Kidney epithelial cell (primary cell): ENCODE measurements at regions not wholly inside any gene's neighbourhood (a gene's known extent, or its start where the extent isn't known, plus 50 kb on each side); places are given as distances from the start of the nearest gene placed in this dataset.

Experiments used
- DNase-seq: peaks from one replicate; pipeline ENCODE4 v3.0.0-alpha.2; 2010; ENCODE audit warnings: low read depth
- H3K27me3 ChIP-seq: 2 replicates; pipeline ENCODE4 v1.6.0; 2011; ENCODE audit warnings: low read length; ENCODE audit not compliant: control insufficient read depth, insufficient read depth
- H3K36me3 ChIP-seq: 2 replicates; pipeline ENCODE4 v1.5.1; 2011; ENCODE audit warnings: low read length; ENCODE audit not compliant: control insufficient read depth, insufficient read depth
- H3K4me3 ChIP-seq: 2 replicates; pipeline ENCODE4 v1.5.1; 2011; ENCODE audit warnings: low read depth, mild to moderate bottlenecking, control low read depth, low read length
- TF ChIP-seq, protein P1 (sequence below): IDR thresholded peaks from 2 replicates; pipeline ENCODE4 v1.5.1; 2011; ENCODE audit warnings: mild to moderate bottlenecking, moderate library complexity, low read length, control low read depth, inconsistent platforms; ENCODE audit not compliant: insufficient read depth, poor library complexity, severe bottlenecking

DNA sequence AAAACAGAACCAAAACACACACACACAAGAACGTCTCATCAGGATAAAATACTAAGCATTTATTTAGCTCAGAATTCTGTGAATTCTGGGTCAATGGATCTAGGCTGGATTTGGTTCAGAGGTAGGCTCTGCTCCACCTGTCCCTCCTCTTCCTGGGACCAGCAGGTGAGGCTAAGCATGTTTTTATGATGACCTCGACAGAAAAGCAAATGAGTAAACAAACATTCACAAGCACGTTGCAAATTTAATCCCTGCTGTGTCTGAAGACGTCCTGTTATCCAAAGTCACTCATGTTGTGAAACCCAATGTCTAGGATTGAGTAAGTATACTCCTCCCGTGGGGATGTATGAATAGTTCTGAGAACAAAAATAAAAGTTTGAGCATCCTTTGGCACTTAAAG, 371.4 kb upstream of the TECRL start:
- no peak overlapping the region for H3K4me3 ChIP-seq
- no peak for DNase-seq
- no peaks in the 10 kb centered on the region for H3K36me3 ChIP-seq
- TF ChIP-seq, protein P1, sequence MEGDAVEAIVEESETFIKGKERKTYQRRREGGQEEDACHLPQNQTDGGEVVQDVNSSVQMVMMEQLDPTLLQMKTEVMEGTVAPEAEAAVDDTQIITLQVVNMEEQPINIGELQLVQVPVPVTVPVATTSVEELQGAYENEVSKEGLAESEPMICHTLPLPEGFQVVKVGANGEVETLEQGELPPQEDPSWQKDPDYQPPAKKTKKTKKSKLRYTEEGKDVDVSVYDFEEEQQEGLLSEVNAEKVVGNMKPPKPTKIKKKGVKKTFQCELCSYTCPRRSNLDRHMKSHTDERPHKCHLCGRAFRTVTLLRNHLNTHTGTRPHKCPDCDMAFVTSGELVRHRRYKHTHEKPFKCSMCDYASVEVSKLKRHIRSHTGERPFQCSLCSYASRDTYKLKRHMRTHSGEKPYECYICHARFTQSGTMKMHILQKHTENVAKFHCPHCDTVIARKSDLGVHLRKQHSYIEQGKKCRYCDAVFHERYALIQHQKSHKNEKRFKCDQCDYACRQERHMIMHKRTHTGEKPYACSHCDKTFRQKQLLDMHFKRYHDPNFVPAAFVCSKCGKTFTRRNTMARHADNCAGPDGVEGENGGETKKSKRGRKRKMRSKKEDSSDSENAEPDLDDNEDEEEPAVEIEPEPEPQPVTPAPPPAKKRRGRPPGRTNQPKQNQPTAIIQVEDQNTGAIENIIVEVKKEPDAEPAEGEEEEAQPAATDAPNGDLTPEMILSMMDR: no peak
- no peaks in the 10 kb centered on the region for H3K27me3 ChIP-seq

DNA sequence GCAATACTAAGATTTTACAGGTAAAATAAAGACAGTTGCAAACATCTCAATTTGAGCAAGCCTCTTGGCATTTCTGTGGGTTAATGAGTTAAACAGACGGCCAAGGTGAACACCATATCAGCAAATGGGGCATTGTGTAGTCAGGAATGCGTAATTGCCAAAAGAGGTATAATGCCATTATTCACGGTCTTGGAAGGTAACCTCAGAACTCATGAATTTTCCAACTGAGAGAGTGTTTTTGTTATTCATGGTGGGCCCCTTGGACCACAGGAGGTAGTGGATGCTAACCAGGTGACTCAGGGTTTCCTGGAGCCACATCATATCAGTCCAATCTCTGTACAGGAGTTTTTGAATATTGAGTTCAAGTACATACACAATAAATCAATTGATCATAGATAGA, 368.0 kb upstream of the TECRL start:
- DNase-seq: peak; percentile 64
- no peak overlapping the region for H3K4me3 ChIP-seq
- H3K27me3 ChIP-seq: no peaks in the 10 kb centered on the region
- H3K36me3 ChIP-seq: no peaks in the 10 kb centered on the region
- TF ChIP-seq, protein P1: no peak

- no peaks in the 10 kb centered on the region for H3K27me3 ChIP-seq
- DNase-seq: no peak
- no peaks in the 10 kb centered on the region for H3K36me3 ChIP-seq
Observed at GRCh38 chr4:64776820-64777219, 367.6 kb upstream of the TECRL start.

DNA sequence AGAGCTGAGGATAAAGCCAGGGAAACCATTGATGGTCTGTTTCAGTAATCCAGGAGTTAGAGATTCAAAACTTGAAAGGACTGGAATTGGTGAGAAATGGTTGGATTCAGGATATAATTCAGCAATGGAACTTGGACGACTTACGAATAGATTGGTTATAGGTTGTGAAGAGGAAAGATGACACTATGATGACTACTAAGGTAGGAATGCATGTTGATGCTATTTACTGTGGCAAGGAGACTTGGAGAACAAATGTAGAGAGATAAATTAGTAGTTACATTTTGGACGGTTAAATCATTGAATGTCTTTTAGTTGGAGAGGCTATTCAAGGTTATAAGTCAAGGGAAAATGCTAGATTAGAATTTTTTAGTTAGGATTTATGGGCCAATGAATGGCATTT, 365.4 kb upstream of the TECRL start:
- DNase-seq: no peak
- Histone ChIP-seq H3K36me3 (no peaks in the 10 kb centered on the region), H3K27me3 (no peaks in the 10 kb centered on the region), H3K4me3 (no peak overlapping the region)
- TF ChIP-seq, protein P1: no peak

More at GRCh38 chr4:64776820-64777219, 367.6 kb upstream of the TECRL start:
- no peak overlapping the region for H3K4me3 ChIP-seq
- TF ChIP-seq, protein P1: no peak

GRCh38 chr4:64771149-64771548, 361.9 kb upstream of the TECRL start:
- TF ChIP-seq, protein P1: no peak
- no peaks in the 10 kb centered on the region for H3K36me3 ChIP-seq
- DNase-seq: no peak
- H3K4me3 ChIP-seq: no peak overlapping the region
- no peaks in the 10 kb centered on the region for H3K27me3 ChIP-seq

DNA sequence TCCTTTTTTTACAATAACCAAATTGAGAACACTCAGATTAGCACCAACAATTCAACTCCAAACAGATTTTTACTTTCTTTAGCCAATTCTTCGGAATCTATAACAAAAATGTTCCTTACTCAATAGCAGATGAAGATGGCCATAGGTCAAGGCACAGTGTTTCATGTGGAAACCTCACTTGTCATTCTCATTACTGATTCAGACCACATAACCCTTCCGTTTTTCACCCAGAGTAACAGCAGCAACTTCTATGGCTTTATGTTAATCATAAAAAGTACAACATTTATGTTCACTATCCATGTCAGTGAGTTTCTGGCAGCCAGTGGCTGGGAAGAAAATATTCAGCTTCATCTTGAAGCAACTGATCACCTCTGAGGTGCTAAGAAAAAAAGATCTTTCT, 358.3 kb upstream of the TECRL start:
- H3K36me3 ChIP-seq: no peaks in the 10 kb centered on the region
- H3K27me3 ChIP-seq: no peaks in the 10 kb centered on the region
- no peak overlapping the region for H3K4me3 ChIP-seq
- DNase-seq: no peak
- TF ChIP-seq, protein P1: no peak
